GM23248 (cell line): ENCODE measurements at regions not wholly inside any gene's neighbourhood (a gene's known extent, or its start where the extent isn't known, plus 50 kb on each side); places are given as distances from the start of the nearest gene placed in this dataset.

Source experiments
- EZH2 ChIP-seq: fragments of 200-600 bp; sonication (generic); IDR thresholded peaks from 2 replicates; pipeline ENCODE4 v1.6.1; 2018; ENCODE audit warnings: antibody characterized with exemption, mild to moderate bottlenecking; ENCODE audit not compliant: insufficient read depth, poor library complexity, severe bottlenecking
- EZH2phosphoT487 ChIP-seq: fragments of 200-600 bp; sonication (generic); IDR thresholded peaks from 2 replicates; pipeline ENCODE4 v1.6.1; 2018; ENCODE audit warnings: antibody characterized with exemption, moderate library complexity, mild to moderate bottlenecking, low read depth; ENCODE audit not compliant: insufficient read depth

DNA sequence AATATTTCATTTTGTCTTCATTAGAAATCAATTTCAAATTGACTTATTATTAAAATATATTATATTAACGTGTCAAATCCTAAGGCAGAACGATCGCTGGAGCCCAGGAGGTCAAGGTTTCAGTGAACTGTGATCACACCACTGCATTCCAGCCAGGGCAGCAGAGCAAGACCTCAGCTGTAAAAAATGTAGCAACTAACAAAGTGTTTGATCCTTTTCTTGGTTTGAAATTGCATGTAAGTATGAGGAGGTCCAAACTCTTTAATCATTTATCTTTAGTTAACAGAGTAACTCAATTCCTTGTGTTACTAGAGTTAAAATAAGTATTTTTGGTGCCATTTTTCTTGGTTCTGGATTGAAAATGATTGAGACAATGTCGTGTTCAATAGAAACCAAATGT lies 1033.9 kb downstream of the NLGN4X start:
- TF ChIP-seq EZH2phosphoT487 (no peak), EZH2 (no peak)
